HT1080 (cell line): ENCODE measurements at regions not wholly inside any gene's neighbourhood (a gene's known extent, or its start where the extent isn't known, plus 50 kb on each side); places are given as distances from the start of the nearest gene placed in this dataset.

Source experiments
- DNase-seq: peaks from one replicate; pipeline ENCODE4 v3.0.0-alpha.2; 2015; ENCODE audit warnings: low read depth

- peak; percentile 50 for DNase-seq
Observed at GRCh38 chr18:22332590-22332989, 85.1 kb downstream of the CTAGE1 start.

- DNase-seq, result no peak
Observed at GRCh38 chr18:22330508-22330907, 87.2 kb downstream of the CTAGE1 start.

GRCh38 chr18:22325396-22325795 is 92.3 kb downstream of the CTAGE1 start:
- no peak for DNase-seq

- no peak for DNase-seq
Observed at GRCh38 chr18:22324191-22325131, 93.3 kb downstream of the CTAGE1 start.

- no peak for DNase-seq
Observed at GRCh38 chr18:22322243-22322691, 95.4 kb downstream of the CTAGE1 start.

- DNase-seq, result no peak
Observed at GRCh38 chr18:22320771-22321170, 96.9 kb downstream of the CTAGE1 start.

- DNase-seq, result no peak
Observed at GRCh38 chr18:22320155-22320554, 97.6 kb downstream of the CTAGE1 start.

- DNase-seq, result peak; percentile 18
Observed at GRCh38 chr18:22318745-22319407, 98.8 kb downstream of the CTAGE1 start.

GRCh38 chr18:22314420-22314819 is 103.3 kb downstream of the CTAGE1 start:
- DNase-seq, result peak; percentile 31

GRCh38 chr18:22314001-22314400 is 103.7 kb downstream of the CTAGE1 start:
- no peak for DNase-seq

- DNase-seq, result no peak
Observed at GRCh38 chr18:22311301-22311700, 106.4 kb downstream of the CTAGE1 start.

GRCh38 chr18:22309191-22309590 is 108.5 kb downstream of the CTAGE1 start:
- peak; percentile 3 for DNase-seq

- no peak for DNase-seq
Observed at GRCh38 chr18:22307528-22307927, 110.2 kb downstream of the CTAGE1 start.

GRCh38 chr18:22303927-22304326 is 113.8 kb downstream of the CTAGE1 start:
- DNase-seq, result no peak

GRCh38 chr18:22302144-22302543 is 115.6 kb downstream of the CTAGE1 start:
- no peak for DNase-seq

GRCh38 chr18:22300665-22301636 is 116.8 kb downstream of the CTAGE1 start:
- peak; percentile 42 for DNase-seq

- peak; percentile 20 for DNase-seq
Observed at GRCh38 chr18:22297008-22297407, 120.7 kb downstream of the CTAGE1 start.

GRCh38 chr18:22296304-22296703 is 121.4 kb downstream of the CTAGE1 start:
- DNase-seq, result no peak

- DNase-seq, result no peak
Observed at GRCh38 chr18:22293417-22293816, 124.0 kb downstream of the GATA6 start.

GRCh38 chr18:22290004-22290403 is 120.6 kb downstream of the GATA6 start:
- DNase-seq, result no peak

- DNase-seq, result peak; percentile 51
Observed at GRCh38 chr18:22286585-22286984, 117.2 kb downstream of the GATA6 start.
